Osteoblast (primary cell): ENCODE measurements at regions not wholly inside any gene's neighbourhood (a gene's known extent, or its start where the extent isn't known, plus 50 kb on each side); places are given as distances from the start of the nearest gene placed in this dataset.

Source experiments
- DNase-seq: peaks from one replicate; pipeline ENCODE4 v3.0.0; 2011; ENCODE audit warnings: low spot score, mixed read lengths; ENCODE audit not compliant: insufficient read length; ENCODE audit errors: missing footprints
- H2AFZ ChIP-seq: 2 replicates; pipeline ENCODE4 v1.6.0; 2011; ENCODE audit warnings: mild to moderate bottlenecking, low read length
- H3K27ac ChIP-seq: 2 replicates; pipeline ENCODE4 v1.5.1; 2011; ENCODE audit warnings: mild to moderate bottlenecking, low read depth, low read length, moderate library complexity
- H3K27me3 ChIP-seq: 2 replicates; pipeline ENCODE4 v1.6.0; 2012; ENCODE audit warnings: mild to moderate bottlenecking, control low read depth, inconsistent platforms, low read length, moderate library complexity; ENCODE audit not compliant: insufficient read depth
- H3K36me3 ChIP-seq: 2 replicates; pipeline ENCODE4 v1.5.1; 2011; ENCODE audit warnings: mild to moderate bottlenecking, low read length, control low read depth, moderate library complexity; ENCODE audit not compliant: insufficient read depth
- H3K4me1 ChIP-seq: 2 replicates; pipeline ENCODE4 v1.5.1; 2011; ENCODE audit warnings: mild to moderate bottlenecking, low read length, control low read depth, moderate library complexity; ENCODE audit not compliant: insufficient read depth
- H3K4me2 ChIP-seq: 2 replicates; pipeline ENCODE4 v1.6.0; 2011; ENCODE audit warnings: mild to moderate bottlenecking, low read length; ENCODE audit not compliant: insufficient read depth
- H3K4me3 ChIP-seq: fragments of 200-600 bp; sonication (generic); 3 replicates; pipeline ENCODE4 v1.5.1; 2012; ENCODE audit warnings: mild to moderate bottlenecking, low read length, inconsistent platforms; ENCODE audit not compliant: insufficient read depth
- H3K79me2 ChIP-seq: 2 replicates; pipeline ENCODE4 v1.6.0; 2012; ENCODE audit warnings: mild to moderate bottlenecking, low read length, control low read depth, inconsistent platforms; ENCODE audit not compliant: insufficient read depth
- H3K9me3 ChIP-seq: 2 replicates; pipeline ENCODE4 v1.5.1; 2011; ENCODE audit warnings: low read depth, low read length, control low read depth
- H4K20me1 ChIP-seq: 2 replicates; pipeline ENCODE4 v1.6.0; 2012; ENCODE audit warnings: mild to moderate bottlenecking, low read length, control low read depth; ENCODE audit not compliant: insufficient read depth
- TF ChIP-seq, protein P1 (sequence below): IDR thresholded peaks from 2 replicates; pipeline ENCODE4 v1.5.1; 2011; ENCODE audit warnings: mild to moderate bottlenecking, low read depth, low read length, moderate library complexity; ENCODE audit errors: extremely low read depth

DNA sequence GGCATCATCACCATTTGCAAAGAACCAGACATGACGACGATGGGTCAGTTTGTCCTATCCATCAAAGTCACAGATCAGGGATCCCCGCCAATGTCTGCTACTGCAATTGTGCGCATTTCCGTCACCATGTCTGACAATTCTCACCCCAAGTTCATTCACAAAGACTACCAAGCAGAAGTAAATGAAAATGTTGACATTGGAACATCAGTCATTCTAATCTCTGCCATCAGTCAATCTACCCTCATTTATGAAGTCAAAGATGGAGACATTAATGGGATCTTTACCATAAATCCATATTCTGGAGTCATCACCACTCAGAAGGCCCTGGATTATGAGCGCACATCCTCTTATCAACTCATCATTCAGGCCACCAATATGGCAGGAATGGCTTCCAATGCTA lies 171.6 kb upstream of the MTNR1B start:
- H3K36me3 ChIP-seq = no peaks in the 10 kb centered on the region
- no peaks in the 10 kb centered on the region for H3K27me3 ChIP-seq
- no peaks in the 10 kb centered on the region for H3K9me3 ChIP-seq
- TF ChIP-seq, protein P1, sequence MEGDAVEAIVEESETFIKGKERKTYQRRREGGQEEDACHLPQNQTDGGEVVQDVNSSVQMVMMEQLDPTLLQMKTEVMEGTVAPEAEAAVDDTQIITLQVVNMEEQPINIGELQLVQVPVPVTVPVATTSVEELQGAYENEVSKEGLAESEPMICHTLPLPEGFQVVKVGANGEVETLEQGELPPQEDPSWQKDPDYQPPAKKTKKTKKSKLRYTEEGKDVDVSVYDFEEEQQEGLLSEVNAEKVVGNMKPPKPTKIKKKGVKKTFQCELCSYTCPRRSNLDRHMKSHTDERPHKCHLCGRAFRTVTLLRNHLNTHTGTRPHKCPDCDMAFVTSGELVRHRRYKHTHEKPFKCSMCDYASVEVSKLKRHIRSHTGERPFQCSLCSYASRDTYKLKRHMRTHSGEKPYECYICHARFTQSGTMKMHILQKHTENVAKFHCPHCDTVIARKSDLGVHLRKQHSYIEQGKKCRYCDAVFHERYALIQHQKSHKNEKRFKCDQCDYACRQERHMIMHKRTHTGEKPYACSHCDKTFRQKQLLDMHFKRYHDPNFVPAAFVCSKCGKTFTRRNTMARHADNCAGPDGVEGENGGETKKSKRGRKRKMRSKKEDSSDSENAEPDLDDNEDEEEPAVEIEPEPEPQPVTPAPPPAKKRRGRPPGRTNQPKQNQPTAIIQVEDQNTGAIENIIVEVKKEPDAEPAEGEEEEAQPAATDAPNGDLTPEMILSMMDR = no peak
- no peaks in the 10 kb centered on the region for H3K79me2 ChIP-seq
- H4K20me1 ChIP-seq = no peaks in the 10 kb centered on the region
- H3K27ac ChIP-seq = no peak overlapping the region
- no peaks in the 10 kb centered on the region for H3K4me1 ChIP-seq
- H3K4me2 ChIP-seq = no peak overlapping the region
- DNase-seq = no peak
- no peak overlapping the region for H3K4me3 ChIP-seq
- H2AFZ ChIP-seq = no peak overlapping the region

DNA sequence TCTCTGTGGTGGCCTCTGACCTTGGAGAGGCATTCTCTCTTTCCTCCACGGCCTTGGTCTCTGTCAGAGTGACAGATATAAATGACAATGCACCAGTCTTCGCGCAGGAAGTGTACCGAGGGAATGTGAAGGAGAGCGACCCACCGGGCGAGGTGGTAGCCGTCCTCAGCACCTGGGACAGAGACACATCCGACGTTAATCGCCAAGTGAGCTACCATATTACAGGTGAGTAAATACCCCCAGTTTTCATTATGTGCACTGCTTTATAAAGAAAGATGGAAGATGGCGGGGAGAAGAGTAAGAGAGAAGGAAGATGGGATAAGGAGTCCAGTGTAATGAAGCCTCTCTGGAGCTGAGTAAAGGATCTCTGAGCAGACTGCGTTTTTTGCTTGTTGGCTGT lies 167.8 kb upstream of the MTNR1B start:
- TF ChIP-seq, protein P1 = no peak
- Histone ChIP-seq H3K4me1 (no peaks in the 10 kb centered on the region), H3K9me3 (no peaks in the 10 kb centered on the region), H4K20me1 (no peaks in the 10 kb centered on the region), H3K36me3 (no peaks in the 10 kb centered on the region), H3K79me2 (no peaks in the 10 kb centered on the region), H3K4me2 (no peak overlapping the region), H2AFZ (no peak overlapping the region), H3K27me3 (no peaks in the 10 kb centered on the region), H3K4me3 (no peak overlapping the region), H3K27ac (no peak overlapping the region)
- DNase-seq = no peak

DNA sequence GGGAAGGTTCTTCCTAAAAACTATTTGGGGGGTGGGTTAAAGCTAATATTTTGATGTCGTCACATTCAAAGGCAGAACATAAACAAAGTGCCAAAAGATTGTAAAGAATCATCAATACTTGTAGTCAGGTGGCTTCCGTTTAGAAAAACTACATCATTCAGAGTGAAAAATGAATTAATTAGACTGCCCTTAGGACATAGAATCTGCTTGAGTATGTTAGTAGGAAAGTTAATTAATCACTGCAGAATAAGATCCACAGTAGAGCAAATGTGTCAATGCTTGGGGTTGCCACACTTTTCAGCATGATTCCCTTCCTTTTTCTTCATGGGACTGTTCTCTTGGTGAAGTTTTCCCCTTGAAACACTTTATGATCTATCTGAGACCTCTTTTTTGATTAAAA lies 166.8 kb upstream of the MTNR1B start:
- DNase-seq = no peak
- Histone ChIP-seq H3K36me3 (no peaks in the 10 kb centered on the region), H3K79me2 (no peaks in the 10 kb centered on the region), H2AFZ (no peak overlapping the region), H3K4me1 (no peaks in the 10 kb centered on the region), H3K27ac (no peak overlapping the region), H3K27me3 (no peaks in the 10 kb centered on the region), H3K4me2 (no peak overlapping the region), H4K20me1 (no peaks in the 10 kb centered on the region), H3K9me3 (no peaks in the 10 kb centered on the region), H3K4me3 (no peak overlapping the region)
- TF ChIP-seq, protein P1 = no peak

DNA sequence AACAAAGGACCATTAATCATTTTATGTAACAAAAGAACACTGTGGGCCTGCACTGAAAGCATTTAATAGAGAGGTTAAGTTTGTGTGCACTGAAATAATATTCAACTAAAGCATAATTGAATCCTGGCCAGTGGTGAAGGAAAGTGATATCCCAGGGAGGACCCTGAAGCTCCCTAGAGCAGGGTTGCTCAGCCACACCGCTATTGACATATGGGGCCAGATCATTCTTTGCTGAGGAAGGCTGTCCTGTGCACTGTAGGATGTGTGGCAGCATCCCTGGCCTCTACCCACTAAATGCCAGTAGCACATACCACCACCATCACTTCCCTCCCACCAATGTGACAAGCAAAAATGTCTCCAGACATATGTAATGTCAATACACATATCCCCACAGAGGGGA lies 166.1 kb upstream of the MTNR1B start:
- no peak overlapping the region for H3K27ac ChIP-seq
- TF ChIP-seq, protein P1 = no peak
- no peaks in the 10 kb centered on the region for H3K79me2 ChIP-seq
- H3K4me3 ChIP-seq = no peak overlapping the region
- H4K20me1 ChIP-seq = no peaks in the 10 kb centered on the region
- no peak for DNase-seq
- no peaks in the 10 kb centered on the region for H3K4me1 ChIP-seq
- H3K9me3 ChIP-seq = no peaks in the 10 kb centered on the region
- no peaks in the 10 kb centered on the region for H3K36me3 ChIP-seq
- no peak overlapping the region for H2AFZ ChIP-seq
- no peak overlapping the region for H3K4me2 ChIP-seq
- H3K27me3 ChIP-seq = no peaks in the 10 kb centered on the region
